ENCODE measurements at regions not wholly inside any gene's neighbourhood (a gene's known extent, or its start where the extent isn't known, plus 50 kb on each side); places are given as distances from the start of the nearest gene placed in this dataset.

DNA sequence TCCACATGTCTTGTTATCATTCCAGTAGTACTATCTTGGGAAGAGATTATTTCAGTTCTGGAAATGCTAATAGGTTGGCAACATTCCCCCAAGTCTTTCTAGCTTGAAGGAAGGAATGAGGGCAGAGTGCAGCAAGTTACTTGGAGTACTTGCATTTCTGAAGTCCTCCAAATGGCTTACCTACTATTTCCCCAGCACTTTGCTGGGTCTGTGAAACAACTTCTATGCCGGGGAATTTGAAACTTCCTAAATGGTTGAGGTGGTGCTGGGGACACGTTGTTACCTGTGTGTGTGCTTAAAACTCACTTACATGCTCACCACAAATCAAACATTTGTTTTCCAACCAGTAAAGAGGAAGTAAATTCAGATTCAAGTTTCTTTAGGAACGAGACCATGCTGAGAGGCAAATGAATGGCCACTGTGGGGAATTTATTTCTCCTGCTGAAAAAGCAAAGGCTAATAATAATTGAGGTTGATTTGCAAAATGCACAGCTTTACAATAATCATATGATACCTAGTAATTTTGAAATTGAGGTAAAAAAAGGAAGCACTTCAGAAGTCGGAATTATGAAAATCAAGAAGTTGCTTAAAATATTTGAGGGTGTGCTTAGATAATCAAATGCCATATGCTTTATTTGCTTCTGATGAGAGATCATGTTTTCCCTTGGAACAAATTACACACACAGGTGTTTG, 1167.7 kb upstream of the ZEB2 start:
- no TSS peak for BruUV-seq (replicated peaks)

DNA sequence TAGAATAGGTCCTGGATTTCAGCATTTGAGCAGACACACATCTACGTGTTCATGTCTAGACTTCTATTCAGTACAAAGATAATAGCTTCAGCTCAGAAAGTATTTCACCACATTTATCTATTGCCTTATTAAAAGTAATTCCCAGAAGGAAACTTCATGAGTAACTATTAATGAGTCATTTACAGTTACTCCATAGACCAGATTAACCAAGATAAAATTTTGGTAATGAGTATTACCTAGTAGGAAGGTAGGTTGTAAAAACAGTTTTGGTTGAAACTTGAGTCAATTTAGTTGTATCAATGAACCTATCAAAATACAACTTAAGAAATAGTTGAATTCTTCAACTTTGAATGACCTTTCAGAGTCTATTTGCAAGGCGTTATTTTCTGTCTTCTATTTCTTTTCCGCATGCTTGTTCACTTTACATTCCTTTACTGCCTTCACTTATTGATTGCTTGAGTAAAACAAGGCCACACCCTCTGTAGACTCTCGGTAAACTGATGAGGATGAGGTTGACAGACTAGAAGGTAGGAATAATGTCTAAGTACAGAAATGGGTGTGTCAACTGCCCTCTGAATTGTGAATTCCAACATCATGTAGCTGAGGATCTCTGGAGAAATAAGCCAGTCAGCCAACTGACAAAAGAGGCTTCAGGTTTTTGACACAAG, 1165.6 kb upstream of the ZEB2 start:
- CTCF ChIA-PET = interaction anchor here (1.1 kb wide), 1 partner anchor 66 kb away, joined by 3 read pairs; no protein-coding TSS in a partner anchor
- Histone ChIP-seq H3K4me2 (peak overlapping the region; percentile 26; the same call in 1 of the 2 replicates), H3K9me3 (ENCODE audit: insufficient read depth, low read depth) (peaks cover 10% of the 10 kb centered on the region; the same call in 1 of the 2 replicates)

More for the DNA sequence above, 1167.7 kb upstream of the ZEB2 start:
- 0 out of 2 replicates have a peak, but pooled peaks cover 3% of the 10 kb centered on the region for H3K36me3 ChIP-seq (ENCODE audit: low read depth)
- no peak for DNase-seq
- H3K79me2 ChIP-seq (ENCODE audit: low read depth) = no peaks in the 10 kb centered on the region
- no peaks in the 10 kb centered on the region for H3K27me3 ChIP-seq (ENCODE audit: insufficient read depth, low read depth)
- peaks cover 11% of the 10 kb centered on the region; the same call in 1 of the 2 replicates for H3K9me3 ChIP-seq (ENCODE audit: insufficient read depth, low read depth)
- ChIA-PET CTCF (no interaction called here), POLR2A (ENCODE audit: unreplicated experiment) (no interaction called here)
- H3K4me3 ChIP-seq = no peak overlapping the region
- intact Hi-C loops (cut with micrococcal nuclease; ENCODE audit: unreplicated experiment) = loop anchor here (5.0 kb wide), 1 partner anchor 65 kb away; no protein-coding TSS in a partner anchor
- no peak for TF ChIP-seq EZH2 (IDR thresholded peaks at IDR 0.05; ENCODE audit: low read depth)
- TF ChIP-seq, protein P1, sequence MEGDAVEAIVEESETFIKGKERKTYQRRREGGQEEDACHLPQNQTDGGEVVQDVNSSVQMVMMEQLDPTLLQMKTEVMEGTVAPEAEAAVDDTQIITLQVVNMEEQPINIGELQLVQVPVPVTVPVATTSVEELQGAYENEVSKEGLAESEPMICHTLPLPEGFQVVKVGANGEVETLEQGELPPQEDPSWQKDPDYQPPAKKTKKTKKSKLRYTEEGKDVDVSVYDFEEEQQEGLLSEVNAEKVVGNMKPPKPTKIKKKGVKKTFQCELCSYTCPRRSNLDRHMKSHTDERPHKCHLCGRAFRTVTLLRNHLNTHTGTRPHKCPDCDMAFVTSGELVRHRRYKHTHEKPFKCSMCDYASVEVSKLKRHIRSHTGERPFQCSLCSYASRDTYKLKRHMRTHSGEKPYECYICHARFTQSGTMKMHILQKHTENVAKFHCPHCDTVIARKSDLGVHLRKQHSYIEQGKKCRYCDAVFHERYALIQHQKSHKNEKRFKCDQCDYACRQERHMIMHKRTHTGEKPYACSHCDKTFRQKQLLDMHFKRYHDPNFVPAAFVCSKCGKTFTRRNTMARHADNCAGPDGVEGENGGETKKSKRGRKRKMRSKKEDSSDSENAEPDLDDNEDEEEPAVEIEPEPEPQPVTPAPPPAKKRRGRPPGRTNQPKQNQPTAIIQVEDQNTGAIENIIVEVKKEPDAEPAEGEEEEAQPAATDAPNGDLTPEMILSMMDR (conservative IDR thresholded peaks at IDR 0.05) = no peak
- H3K9me2 ChIP-seq (ENCODE audit: insufficient read depth) = no peaks in the 10 kb centered on the region
- no peak overlapping the region for H3K4me2 ChIP-seq
- H3F3A ChIP-seq (ENCODE audit: insufficient read depth, low read depth) = peaks cover 13% of the 10 kb centered on the region; the same call in 1 of the 2 replicates
- 0 out of 2 replicates have a peak overlapping the region, but pooled peaks have one; percentile 6 for H3K27ac ChIP-seq
- peaks cover 36% of the 10 kb centered on the region for H3K4me1 ChIP-seq (replicated peaks; ENCODE audit: insufficient read depth)
- H4K20me1 ChIP-seq (ENCODE audit: insufficient read depth) = no peaks in the 10 kb centered on the region
- H2AFZ ChIP-seq = peak overlapping the region; percentile 66; the same call in 1 of the 2 replicates

More for the DNA sequence above, 1165.6 kb upstream of the ZEB2 start:
- Histone ChIP-seq H3K27me3 (ENCODE audit: insufficient read depth, low read depth) (no peaks in the 10 kb centered on the region), H3K9me2 (ENCODE audit: insufficient read depth) (no peaks in the 10 kb centered on the region), H4K20me1 (ENCODE audit: insufficient read depth) (no peaks in the 10 kb centered on the region), H3K4me3 (no peak overlapping the region), H3F3A (ENCODE audit: insufficient read depth, low read depth) (peaks cover 12% of the 10 kb centered on the region; the same call in 1 of the 2 replicates), H2AFZ (peak overlapping the region; percentile 67; the same call in 1 of the 2 replicates), H3K36me3 (ENCODE audit: low read depth) (0 out of 2 replicates have a peak, but pooled peaks cover 3% of the 10 kb centered on the region), H3K4me1 (replicated peaks; ENCODE audit: insufficient read depth) (peaks cover 34% of the 10 kb centered on the region), H3K27ac (peak overlapping the region; percentile 91), H3K79me2 (ENCODE audit: low read depth) (no peaks in the 10 kb centered on the region)
- peak in 1 of 2 experiments; percentile 89 for DNase-seq
- no TSS peak for BruUV-seq (replicated peaks)
- intact Hi-C loops (cut with micrococcal nuclease; ENCODE audit: unreplicated experiment) = loop anchor here (1.0 to 5.0 kb wide), 3 partner anchors 67 to 221 kb away; no protein-coding TSS in a partner anchor
- POLR2A ChIA-PET (ENCODE audit: unreplicated experiment) = no interaction called here
- TF ChIP-seq, protein P1 (conservative IDR thresholded peaks at IDR 0.05) = no peak
- no peak for TF ChIP-seq EZH2 (IDR thresholded peaks at IDR 0.05; ENCODE audit: low read depth)
